Liver (tissue), 8 donors: ENCODE measurements at regions not wholly inside any gene's neighbourhood (a gene's known extent, or its start where the extent isn't known, plus 50 kb on each side); places are given as distances from the start of the nearest gene placed in this dataset.
"Not testable (repeated sequence)": the region's sequence is repeated elsewhere in the genome, so short reads cannot be mapped to it uniquely, and the experiment has no call there.

Source experiments
- DNase-seq: peaks from one replicate; pipeline ENCODE4 v3.0.0-alpha.2; 2017; ENCODE audit warnings: low spot score
- H3K27ac ChIP-seq, 2 donors: one replicate each; pipeline ENCODE4 v1.7.0; 2013; ENCODE audit warnings: inconsistent platforms in 2 of 2, low read length in 2 of 2, control low read depth in 1 of 2, low read depth in 1 of 2, mild to moderate bottlenecking in 1 of 2
- H3K27me3 ChIP-seq, 4 donors: one replicate each; pipeline versions ENCODE4 v1.6.1 to v1.7.0; 2013; ENCODE audit warnings: low read length in 3 of 4, inconsistent platforms in 1 of 4, mild to moderate bottlenecking in 1 of 4, moderate library complexity in 1 of 4; ENCODE audit not compliant: control insufficient read depth in 4 of 4, insufficient read depth in 4 of 4
- H3K36me3 ChIP-seq, 4 donors: one replicate each; pipeline versions ENCODE4 v1.6.1 to v1.7.0; 2013; ENCODE audit warnings: low read length in 3 of 4, mild to moderate bottlenecking in 3 of 4, low read depth in 1 of 4, moderate library complexity in 1 of 4; ENCODE audit not compliant: control insufficient read depth in 4 of 4, insufficient read depth in 3 of 4
- H3K4me1 ChIP-seq, 4 donors: one replicate each; pipeline versions ENCODE4 v1.6.1 to v1.7.0; 2013; ENCODE audit warnings: low read length in 3 of 4, mild to moderate bottlenecking in 3 of 4, moderate library complexity in 1 of 4; ENCODE audit not compliant: control insufficient read depth in 4 of 4, insufficient read depth in 4 of 4
- H3K4me3 ChIP-seq, 3 donors: one replicate each; pipeline versions ENCODE4 v1.6.1 to v1.7.0; 2013; ENCODE audit warnings: low read length in 3 of 3, control low read depth in 1 of 3, low read depth in 1 of 3, mild to moderate bottlenecking in 1 of 3
- H3K9ac ChIP-seq, 2 donors: one replicate each; pipeline ENCODE4 v1.7.0; 2013; ENCODE audit warnings: low read length in 2 of 2, mild to moderate bottlenecking in 2 of 2, moderate library complexity in 2 of 2, control low read depth in 1 of 2, low read depth in 1 of 2
- H3K9me3 ChIP-seq, 4 donors: one replicate each; pipeline versions ENCODE4 v1.6.1 to v1.7.0; 2013; ENCODE audit warnings: low read length in 3 of 4; ENCODE audit not compliant: control insufficient read depth in 4 of 4
- ATF3 ChIP-seq: IDR thresholded peaks from 2 replicates; pipeline ENCODE4 v1.6.1; 2016; ENCODE audit warnings: antibody characterized with exemption
- CTCF ChIP-seq: fragments of 150-350 bp; IDR thresholded peaks from 2 replicates; pipeline ENCODE4 v1.5.1; 2017; ENCODE audit warnings: improper control_type of control experiment, low read depth, low read length; ENCODE audit not compliant: missing input control
- EGR1 ChIP-seq, 2 donors: IDR thresholded peaks; 2 replicates each; pipeline ENCODE4 v1.6.1; 2016 to 2018; ENCODE audit warnings: antibody characterized with exemption in 2 of 2, low read depth in 2 of 2
- FOXA1 ChIP-seq: IDR thresholded peaks from 2 replicates; pipeline ENCODE4 v1.6.1; 2016; ENCODE audit warnings: antibody characterized with exemption
- FOXA2 ChIP-seq: IDR thresholded peaks from 2 replicates; pipeline ENCODE4 v1.6.1; 2016; ENCODE audit warnings: antibody characterized with exemption
- GABPA ChIP-seq, 2 donors: IDR thresholded peaks in 1 of 2; conservative IDR thresholded peaks in 1 of 2; 2 replicates each; pipeline ENCODE4 v1.6.1; 2016; ENCODE audit warnings: antibody characterized with exemption in 2 of 2, mild to moderate bottlenecking in 1 of 2, moderate library complexity in 1 of 2
- HNF4A ChIP-seq, 2 donors: conservative IDR thresholded peaks; 2 replicates each; pipeline ENCODE4 v1.6.1; 2016; ENCODE audit warnings: antibody characterized with exemption in 2 of 2, mild to moderate bottlenecking in 2 of 2
- HNF4G ChIP-seq: IDR thresholded peaks from 2 replicates; pipeline ENCODE4 v1.6.1; 2016; ENCODE audit warnings: antibody characterized with exemption
- JUND ChIP-seq, 2 donors: IDR thresholded peaks; 2 replicates each; pipeline ENCODE4 v1.6.1; 2016; ENCODE audit warnings: antibody characterized with exemption in 2 of 2
- REST ChIP-seq: IDR thresholded peaks from 2 replicates; pipeline ENCODE4 v1.6.1; 2016; ENCODE audit warnings: antibody characterized with exemption, mild to moderate bottlenecking
- RXRA ChIP-seq, 2 donors: IDR thresholded peaks; 2 replicates each; pipeline ENCODE4 v1.6.1; 2017 to 2018; ENCODE audit warnings: antibody characterized with exemption in 2 of 2, mild to moderate bottlenecking in 1 of 2
- SP1 ChIP-seq: IDR thresholded peaks from 2 replicates; pipeline ENCODE4 v1.6.1; 2018; ENCODE audit warnings: antibody characterized with exemption, mild to moderate bottlenecking
- TAF1 ChIP-seq: conservative IDR thresholded peaks from 2 replicates; pipeline ENCODE4 v1.6.1; 2016; ENCODE audit warnings: antibody characterized with exemption, mild to moderate bottlenecking
- YY1 ChIP-seq: IDR thresholded peaks from 2 replicates; pipeline ENCODE4 v1.6.1; 2016; ENCODE audit warnings: antibody characterized with exemption, mild to moderate bottlenecking
- ZBTB33 ChIP-seq: IDR thresholded peaks from 2 replicates; pipeline ENCODE4 v1.6.1; 2016; ENCODE audit warnings: antibody characterized with exemption
- WGBS: extraction: QIAGEN DNeasy Blood & Tissue Kit; methylation state at CpG from one replicate; pipeline ENCODE4 v1.1.7; 2013; 5-methylcytosine and 5-hydroxymethylcytosine counted together
- donor health status: healthy.
- donor health status: healthy.
- donor health status: healthy.
- donor health status: healthy.
- donor health status: healthy.

- DNase-seq: no peak
- Histone ChIP-seq H3K27me3 (no peaks in the 10 kb centered on the region), H3K36me3 (no peaks in the 10 kb centered on the region), H3K4me3 (no peak overlapping the region), H3K27ac (no peak overlapping the region), H3K4me1 (no peaks in the 10 kb centered on the region), H3K9me3 (no peaks in the 10 kb centered on the region), H3K9ac (no peak overlapping the region)
- 83% methylated on average over 3 of the region's 3 CpGs for WGBS
- no peak for TF ChIP-seq YY1
- TF ChIP-seq FOXA1: no peak
- TF ChIP-seq FOXA2: no peak
- no peak for TF ChIP-seq EGR1 (IDR thresholded peaks at IDR 0.05; ENCODE audit: low read depth in 2 of 2)
- TF ChIP-seq ATF3: no peak
- no peak for TF ChIP-seq HNF4A (conservative IDR thresholded peaks at IDR 0.05)
- TF ChIP-seq HNF4G: no peak
- TF ChIP-seq SP1: no peak
- no peak for TF ChIP-seq ZBTB33
- no peak for TF ChIP-seq RXRA (IDR thresholded peaks at IDR 0.05)
- TF ChIP-seq REST: no peak
- TF ChIP-seq GABPA (IDR thresholded peaks at IDR 0.05 in 1 of 2, conservative IDR thresholded peaks at IDR 0.05 in 1 of 2): no peak
- TF ChIP-seq CTCF: no peak
- TF ChIP-seq TAF1: no peak
- no peak for TF ChIP-seq JUND (IDR thresholded peaks at IDR 0.05)
Observed at GRCh38 chrX:7617994-7618393, 225.0 kb upstream of the VCX start.

- WGBS: 84% methylated on average over 3 of the region's 3 CpGs
- Histone ChIP-seq H3K9ac (no peak overlapping the region), H3K4me1 (peaks cover 0 to 3% (median 0%) of the 10 kb centered on the region in 4 donors), H3K27ac (no peak overlapping the region), H3K36me3 (no peaks in the 10 kb centered on the region), H3K4me3 (no peak overlapping the region), H3K27me3 (no peaks in the 10 kb centered on the region), H3K9me3 (no peaks in the 10 kb centered on the region)
- TF ChIP-seq HNF4A (conservative IDR thresholded peaks at IDR 0.05): no peak
- no peak for TF ChIP-seq ATF3
- TF ChIP-seq SP1: no peak
- no peak for TF ChIP-seq CTCF
- TF ChIP-seq HNF4G: no peak
- no peak for TF ChIP-seq FOXA2
- no peak for TF ChIP-seq GABPA (IDR thresholded peaks at IDR 0.05 in 1 of 2, conservative IDR thresholded peaks at IDR 0.05 in 1 of 2)
- no peak for TF ChIP-seq ZBTB33
- TF ChIP-seq FOXA1: no peak
- DNase-seq: no peak
Observed at GRCh38 chrX:7614616-7615015, 228.4 kb upstream of the VCX start.

GRCh38 chrX:7608625-7609024 lies 234.3 kb upstream of the VCX start:
- H3K9ac ChIP-seq, H3K27me3 ChIP-seq, H3K4me1 ChIP-seq, H3K4me3 ChIP-seq, H3K27ac ChIP-seq, H3K36me3 ChIP-seq, DNase-seq, H3K9me3 ChIP-seq: not testable (repeated sequence)
- WGBS: 93% methylated on average over 22 of the region's 29 CpGs
